ENCODE measurements at regions not wholly inside any gene's neighbourhood (a gene's known extent, or its start where the extent isn't known, plus 50 kb on each side); places are given as distances from the start of the nearest gene placed in this dataset.

DNA sequence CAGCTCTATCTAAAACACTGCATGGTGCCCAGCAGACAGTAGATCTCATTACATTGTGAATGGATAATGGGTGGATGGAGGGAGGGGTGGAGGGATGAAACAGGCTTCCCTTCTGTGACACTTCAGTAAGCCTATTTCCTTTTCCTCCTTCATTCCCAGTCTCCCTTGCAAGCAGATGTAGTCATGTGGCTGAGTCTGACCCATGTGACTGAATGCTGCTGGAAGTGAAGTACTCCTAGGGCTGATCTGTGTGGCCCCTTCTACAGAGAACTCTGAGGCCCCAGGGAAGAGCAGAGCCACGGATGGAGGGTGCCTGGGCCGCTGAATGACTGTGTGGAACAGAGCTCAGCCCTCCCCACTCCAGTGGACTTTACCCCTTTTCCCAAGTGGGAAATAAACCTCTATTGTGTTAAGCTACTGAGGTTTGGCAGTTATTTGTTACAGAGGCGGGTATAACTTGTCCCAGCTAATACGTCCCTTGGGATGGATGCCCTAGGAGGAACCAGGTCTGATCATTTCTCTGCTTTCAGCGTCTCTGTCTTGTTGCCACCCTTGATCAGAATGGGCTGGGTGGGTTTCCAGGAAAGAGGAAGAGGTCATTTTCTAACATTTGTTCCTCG lies 176.1 kb upstream of the MVB12B start:
- no peaks in the 10 kb centered on the region for H3K36me3 ChIP-seq (ENCODE audit: insufficient read depth, low read length)
- H4K20me1 ChIP-seq (ENCODE audit: insufficient read depth): no peaks in the 10 kb centered on the region
- no peak overlapping the region for H3K4me3 ChIP-seq (ENCODE audit: low read length)
- no peak overlapping the region for H3K9ac ChIP-seq (ENCODE audit: low read length)
- no peaks in the 10 kb centered on the region for H3K27me3 ChIP-seq (ENCODE audit: insufficient read depth, low read depth, low read length)
- H3K9me3 ChIP-seq (ENCODE audit: low read length): no peaks in the 10 kb centered on the region
- no peak overlapping the region for H2AFZ ChIP-seq (ENCODE audit: low read depth, low read length)
- no peak overlapping the region for H3K4me2 ChIP-seq (ENCODE audit: low read length)
- peaks cover 7% of the 10 kb centered on the region for H3F3A ChIP-seq (ENCODE audit: insufficient read depth, low read length, poor library complexity, severe bottlenecking)
- TF ChIP-seq RAD21 (conservative IDR thresholded peaks at IDR 0.05) (no peak), EZH2 (IDR thresholded peaks at IDR 0.05; ENCODE audit: borderline replicate concordance, insufficient read depth, low read length, poor library complexity, severe bottlenecking) (no peak), TAF1 (IDR thresholded peaks at IDR 0.05; ENCODE audit: low read depth) (no peak), SMC3 (conservative IDR thresholded peaks at IDR 0.05; ENCODE audit: poor library complexity) (no peak), CTCF (IDR thresholded peaks at IDR 0.05; ENCODE audit: poor library complexity, severe bottlenecking) (no peak), EP300 (conservative IDR thresholded peaks at IDR 0.05; ENCODE audit: poor library complexity, severe bottlenecking) (no peak), POLR2AphosphoS5 (IDR thresholded peaks at IDR 0.05) (no peak), MXI1 (conservative IDR thresholded peaks at IDR 0.05; ENCODE audit: poor library complexity, severe bottlenecking) (no peak)
- H3K27ac ChIP-seq (ENCODE audit: low read length): no peak overlapping the region
- H3K9me2 ChIP-seq (ENCODE audit: insufficient read depth, low read length): no peaks in the 10 kb centered on the region
- no peaks in the 10 kb centered on the region for H3K79me2 ChIP-seq (replicated peaks; ENCODE audit: insufficient read depth, low read length)

- Histone ChIP-seq H3K9me2 (ENCODE audit: insufficient read depth, low read length) (no peaks in the 10 kb centered on the region), H3K27ac (ENCODE audit: low read length) (peak overlapping the region; percentile 15), H2AFZ (ENCODE audit: low read depth, low read length) (no peak overlapping the region), H4K20me1 (ENCODE audit: insufficient read depth) (no peaks in the 10 kb centered on the region), H3F3A (ENCODE audit: insufficient read depth, low read length, poor library complexity, severe bottlenecking) (peaks cover 11% of the 10 kb centered on the region), H3K9me3 (ENCODE audit: low read length) (no peaks in the 10 kb centered on the region), H3K79me2 (replicated peaks; ENCODE audit: insufficient read depth, low read length) (no peaks in the 10 kb centered on the region), H3K4me2 (ENCODE audit: low read length) (no peak overlapping the region), H3K27me3 (ENCODE audit: insufficient read depth, low read depth, low read length) (no peaks in the 10 kb centered on the region), H3K4me3 (ENCODE audit: low read length) (no peak overlapping the region), H3K36me3 (ENCODE audit: insufficient read depth, low read length) (no peaks in the 10 kb centered on the region), H3K9ac (ENCODE audit: low read length) (no peak overlapping the region)
- TF ChIP-seq EZH2 (IDR thresholded peaks at IDR 0.05; ENCODE audit: borderline replicate concordance, insufficient read depth, low read length, poor library complexity, severe bottlenecking) (no peak), SMC3 (conservative IDR thresholded peaks at IDR 0.05; ENCODE audit: poor library complexity) (no peak), POLR2AphosphoS5 (IDR thresholded peaks at IDR 0.05) (no peak), CTCF (IDR thresholded peaks at IDR 0.05; ENCODE audit: poor library complexity, severe bottlenecking) (no peak), EP300 (conservative IDR thresholded peaks at IDR 0.05; ENCODE audit: poor library complexity, severe bottlenecking) (no peak), RAD21 (conservative IDR thresholded peaks at IDR 0.05) (no peak), TAF1 (IDR thresholded peaks at IDR 0.05; ENCODE audit: low read depth) (no peak), MXI1 (conservative IDR thresholded peaks at IDR 0.05; ENCODE audit: poor library complexity, severe bottlenecking) (no peak)
- TF ChIP-seq, protein P1, sequence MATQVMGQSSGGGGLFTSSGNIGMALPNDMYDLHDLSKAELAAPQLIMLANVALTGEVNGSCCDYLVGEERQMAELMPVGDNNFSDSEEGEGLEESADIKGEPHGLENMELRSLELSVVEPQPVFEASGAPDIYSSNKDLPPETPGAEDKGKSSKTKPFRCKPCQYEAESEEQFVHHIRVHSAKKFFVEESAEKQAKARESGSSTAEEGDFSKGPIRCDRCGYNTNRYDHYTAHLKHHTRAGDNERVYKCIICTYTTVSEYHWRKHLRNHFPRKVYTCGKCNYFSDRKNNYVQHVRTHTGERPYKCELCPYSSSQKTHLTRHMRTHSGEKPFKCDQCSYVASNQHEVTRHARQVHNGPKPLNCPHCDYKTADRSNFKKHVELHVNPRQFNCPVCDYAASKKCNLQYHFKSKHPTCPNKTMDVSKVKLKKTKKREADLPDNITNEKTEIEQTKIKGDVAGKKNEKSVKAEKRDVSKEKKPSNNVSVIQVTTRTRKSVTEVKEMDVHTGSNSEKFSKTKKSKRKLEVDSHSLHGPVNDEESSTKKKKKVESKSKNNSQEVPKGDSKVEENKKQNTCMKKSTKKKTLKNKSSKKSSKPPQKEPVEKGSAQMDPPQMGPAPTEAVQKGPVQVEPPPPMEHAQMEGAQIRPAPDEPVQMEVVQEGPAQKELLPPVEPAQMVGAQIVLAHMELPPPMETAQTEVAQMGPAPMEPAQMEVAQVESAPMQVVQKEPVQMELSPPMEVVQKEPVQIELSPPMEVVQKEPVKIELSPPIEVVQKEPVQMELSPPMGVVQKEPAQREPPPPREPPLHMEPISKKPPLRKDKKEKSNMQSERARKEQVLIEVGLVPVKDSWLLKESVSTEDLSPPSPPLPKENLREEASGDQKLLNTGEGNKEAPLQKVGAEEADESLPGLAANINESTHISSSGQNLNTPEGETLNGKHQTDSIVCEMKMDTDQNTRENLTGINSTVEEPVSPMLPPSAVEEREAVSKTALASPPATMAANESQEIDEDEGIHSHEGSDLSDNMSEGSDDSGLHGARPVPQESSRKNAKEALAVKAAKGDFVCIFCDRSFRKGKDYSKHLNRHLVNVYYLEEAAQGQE (IDR thresholded peaks at IDR 0.05; ENCODE audit: borderline replicate concordance): no peak
Observed at GRCh38 chr9:126151031-126151685, 175.5 kb upstream of the MVB12B start.
